Breast epithelium (tissue), 3 donors: ENCODE measurements at regions not wholly inside any gene's neighbourhood (a gene's known extent, or its start where the extent isn't known, plus 50 kb on each side); places are given as distances from the start of the nearest gene placed in this dataset.

Source experiments
- POLR2AphosphoS5 ChIP-seq, 3 donors: sonication (generic); formaldehyde crosslinking; IDR thresholded peaks; one replicate each; pipeline ENCODE4 v1.6.1; 2017; ENCODE audit warnings: antibody characterized with exemption in 3 of 3
- TF ChIP-seq, protein P1 (sequence below), 3 donors: fragments of 450-650 bp; IDR thresholded peaks; one replicate each; pipeline ENCODE4 v1.5.1; 2016 to 2017; ENCODE audit warnings: antibody characterized with exemption in 3 of 3, mild to moderate bottlenecking in 3 of 3, moderate library complexity in 3 of 3

DNA sequence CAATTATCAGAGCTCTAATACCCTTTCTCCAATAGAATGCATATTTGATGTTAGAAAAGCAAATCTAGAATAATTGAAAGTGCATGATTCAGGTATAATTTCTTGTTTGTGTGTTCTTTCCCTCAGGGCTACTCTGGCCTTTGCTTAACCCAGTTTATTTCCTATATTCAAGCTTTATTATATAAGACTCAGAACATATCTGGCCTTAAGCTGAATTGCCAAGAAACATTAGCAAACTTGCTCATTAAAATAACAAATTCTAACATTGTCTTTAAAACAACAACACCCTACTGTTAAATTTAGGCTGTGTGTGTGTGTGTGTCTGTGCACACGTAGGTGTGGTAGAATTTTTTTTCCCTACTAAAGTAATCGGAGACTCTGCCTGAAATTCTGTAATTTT, 426.5 kb downstream of the UTRN start:
- TF ChIP-seq, protein P1, sequence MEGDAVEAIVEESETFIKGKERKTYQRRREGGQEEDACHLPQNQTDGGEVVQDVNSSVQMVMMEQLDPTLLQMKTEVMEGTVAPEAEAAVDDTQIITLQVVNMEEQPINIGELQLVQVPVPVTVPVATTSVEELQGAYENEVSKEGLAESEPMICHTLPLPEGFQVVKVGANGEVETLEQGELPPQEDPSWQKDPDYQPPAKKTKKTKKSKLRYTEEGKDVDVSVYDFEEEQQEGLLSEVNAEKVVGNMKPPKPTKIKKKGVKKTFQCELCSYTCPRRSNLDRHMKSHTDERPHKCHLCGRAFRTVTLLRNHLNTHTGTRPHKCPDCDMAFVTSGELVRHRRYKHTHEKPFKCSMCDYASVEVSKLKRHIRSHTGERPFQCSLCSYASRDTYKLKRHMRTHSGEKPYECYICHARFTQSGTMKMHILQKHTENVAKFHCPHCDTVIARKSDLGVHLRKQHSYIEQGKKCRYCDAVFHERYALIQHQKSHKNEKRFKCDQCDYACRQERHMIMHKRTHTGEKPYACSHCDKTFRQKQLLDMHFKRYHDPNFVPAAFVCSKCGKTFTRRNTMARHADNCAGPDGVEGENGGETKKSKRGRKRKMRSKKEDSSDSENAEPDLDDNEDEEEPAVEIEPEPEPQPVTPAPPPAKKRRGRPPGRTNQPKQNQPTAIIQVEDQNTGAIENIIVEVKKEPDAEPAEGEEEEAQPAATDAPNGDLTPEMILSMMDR (IDR thresholded peaks at IDR 0.05) = no peak
- TF ChIP-seq POLR2AphosphoS5 (IDR thresholded peaks at IDR 0.05) = no peak
